Body of pancreas (tissue), 4 donors: ENCODE measurements at regions not wholly inside any gene's neighbourhood (a gene's known extent, or its start where the extent isn't known, plus 50 kb on each side); places are given as distances from the start of the nearest gene placed in this dataset.
A peak's percentile ranks its signal among the peaks of the same experiment; 100 is the strongest.

Experiments used
- ATAC-seq: fragments of 150-250 bp; one replicate; pipeline ENCODE4 v1.9.1; 2016
- DNase-seq, 4 donors: peaks; one replicate each; pipeline ENCODE4 v3.0.0-alpha.2; 2019
- H3K27ac ChIP-seq, 4 donors: fragments of 200-600 bp; sonication (generic); 1 replicate in 3 of 4; 2 replicates in 1 of 4; pipeline versions ENCODE4 v1.5.1 to v1.6.1; 2016 to 2019; ENCODE audit warnings: mild to moderate bottlenecking in 1 of 4, mixed read lengths in 1 of 4, moderate library complexity in 1 of 4
- H3K27me3 ChIP-seq, 2 donors: fragments of 200-600 bp; sonication (generic); one replicate each; pipeline ENCODE4 v1.6.0; 2016; ENCODE audit warnings: mild to moderate bottlenecking in 1 of 2
- H3K36me3 ChIP-seq, 2 donors: fragments of 200-600 bp; sonication (generic); replicated peaks in 1 of 2; 2 replicates each; pipeline ENCODE4 v1.5.1; 2016; ENCODE audit warnings: low read depth in 2 of 2; ENCODE audit not compliant: insufficient read depth in 1 of 2
- H3K4me1 ChIP-seq: fragments of 200-600 bp; sonication (generic); one replicate; pipeline ENCODE4 v1.6.0; 2016
- H3K4me3 ChIP-seq, 2 donors: fragments of 200-600 bp; sonication (generic); 1 replicate in 1 of 2; 2 replicates in 1 of 2; pipeline ENCODE4 v1.5.1; 2016 to 2019
- H3K9me3 ChIP-seq, 3 donors: fragments of 200-600 bp; sonication (generic); 1 replicate in 2 of 3; 2 replicates in 1 of 3; pipeline ENCODE4 v1.5.1; 2016
- CTCF ChIP-seq, 7 experiments: fragments of 450-650 bp in 4 of 7; fragments of 200-600 bp in 3 of 7; sonication (generic) in 3 of 7; IDR thresholded peaks; one replicate each; pipeline ENCODE4 v1.5.1; 2016 to 2019; ENCODE audit warnings: antibody characterized with exemption in 7 of 7
- POLR2A ChIP-seq, 3 donors: fragments of 450-650 bp; IDR thresholded peaks; one replicate each; pipeline ENCODE4 v1.6.1; 2016; ENCODE audit warnings: antibody characterized with exemption in 3 of 3, mild to moderate bottlenecking in 2 of 3
- WGBS, 2 donors: methylation state at CpG; one replicate each; pipeline ENCODE4 v1.1.5; 2017; 5-methylcytosine and 5-hydroxymethylcytosine counted together
- intact Hi-C: fragments of 100-400 bp; cut with DNase I; formaldehyde crosslinking; loops from one replicate; pipeline ENCODE4 v1.15.1; 2023

- no peak for DNase-seq
- no peak for TF ChIP-seq CTCF (IDR thresholded peaks at IDR 0.05)
- TF ChIP-seq POLR2A (IDR thresholded peaks at IDR 0.05) = no peak
- no peak for ATAC-seq
- H3K36me3 ChIP-seq = no peaks in the 10 kb centered on the region
- peaks cover 20% of the 10 kb centered on the region for H3K4me1 ChIP-seq
- H3K4me3 ChIP-seq = no peak overlapping the region
- WGBS, 2 donors = 69 to 73% methylated on average over 16 to 17 of the region's 17 CpGs
- H3K27me3 ChIP-seq = no peaks in the 10 kb centered on the region
- intact Hi-C loops = no loop called here
- no peaks in the 10 kb centered on the region for H3K9me3 ChIP-seq
- H3K27ac ChIP-seq = no peak overlapping the region
Measured at GRCh38 chr2:62309465-62310091, 113.7 kb downstream of the B3GNT2 start.

DNA sequence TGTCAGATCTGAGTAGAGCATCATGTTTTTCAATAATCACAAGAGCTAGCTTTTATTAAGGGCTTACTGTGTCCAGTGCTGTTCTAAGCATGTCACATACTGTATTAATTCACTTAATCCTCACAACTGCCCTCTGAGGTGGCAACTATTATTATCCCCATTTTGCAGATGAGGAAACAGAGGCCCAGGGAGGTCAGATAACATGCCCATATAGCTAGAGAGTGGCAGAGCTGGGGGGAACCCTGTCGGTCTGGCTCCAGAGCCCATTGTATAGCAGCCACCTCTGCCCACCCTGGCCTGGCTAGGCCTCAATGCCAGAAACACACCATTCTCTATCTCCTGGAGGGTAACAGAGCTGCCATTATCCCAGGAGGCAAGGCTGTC lies 113.2 kb downstream of the B3GNT2 start:
- TF ChIP-seq POLR2A (IDR thresholded peaks at IDR 0.05) (no peak), CTCF (IDR thresholded peaks at IDR 0.05) (no peak)
- intact Hi-C loops = no loop called here
- Histone ChIP-seq H3K4me1 (peaks cover 20% of the 10 kb centered on the region), H3K9me3 (no peaks in the 10 kb centered on the region), H3K27me3 (no peaks in the 10 kb centered on the region), H3K4me3 (no peak overlapping the region), H3K36me3 (no peaks in the 10 kb centered on the region), H3K27ac (no peak overlapping the region)
- ATAC-seq = no peak
- DNase-seq = no peak
- WGBS, 2 donors = 71% methylated on average over 1 of the region's 1 CpG; no CpG with 5 or more reads in 1 of the 2 donors

- Histone ChIP-seq H3K27ac (peak overlapping the region in 2 of 4 donors; percentile 1 to 52), H3K4me3 (no peak overlapping the region), H3K27me3 (no peaks in the 10 kb centered on the region), H3K9me3 (no peaks in the 10 kb centered on the region), H3K36me3 (no peaks in the 10 kb centered on the region), H3K4me1 (peaks cover 20% of the 10 kb centered on the region)
- ATAC-seq (no peak), DNase-seq (peak in 1 of 4 donors; percentile 35)
- intact Hi-C loops = no loop called here
- 75 to 77% methylated on average over 15 of the region's 15 CpGs for WGBS, 2 donors
- no peak for TF ChIP-seq POLR2A (IDR thresholded peaks at IDR 0.05)
Measured at GRCh38 chr2:62307469-62308389, 111.8 kb downstream of the B3GNT2 start.

GRCh38 chr2:62306751-62307468 lies 111.0 kb downstream of the B3GNT2 start:
- TF ChIP-seq CTCF (IDR thresholded peaks at IDR 0.05) (no peak), POLR2A (IDR thresholded peaks at IDR 0.05) (no peak)
- intact Hi-C loops = no loop called here
- DNase-seq = peak in 3 of 4 donors; percentile 26 to 62 (median 32)
- Histone ChIP-seq H3K4me1 (peaks cover 20% of the 10 kb centered on the region), H3K27ac (peak overlapping the region in 2 of 4 donors; percentile 1 to 52), H3K27me3 (no peaks in the 10 kb centered on the region), H3K4me3 (no peak overlapping the region), H3K36me3 (no peaks in the 10 kb centered on the region), H3K9me3 (no peaks in the 10 kb centered on the region)
- ATAC-seq = peak; percentile 30
- 41 to 61% methylated on average over 4 to 7 of the region's 7 CpGs for WGBS, 2 donors
